Mesenchymal stem cell (in vitro differentiated cells and primary cell): ENCODE measurements at regions not wholly inside any gene's neighbourhood (a gene's known extent, or its start where the extent isn't known, plus 50 kb on each side); places are given as distances from the start of the nearest gene placed in this dataset.
"Not testable (repeated sequence)": the region's sequence is repeated elsewhere in the genome, so short reads cannot be mapped to it uniquely, and the experiment has no call there.

ENCODE experiments used
- DNase-seq: peaks from one replicate; pipeline ENCODE4 v3.0.0-alpha.2; 2013
- H2AFZ ChIP-seq: one replicate; pipeline ENCODE4 v1.6.1; 2013; ENCODE audit warnings: low read depth, mild to moderate bottlenecking, control low read depth, inconsistent platforms, low read length, moderate library complexity
- H2AK5ac ChIP-seq: 2 replicates; pipeline ENCODE4 v1.6.1; 2013; ENCODE audit warnings: low read length, moderate library complexity, mild to moderate bottlenecking, inconsistent platforms; ENCODE audit not compliant: severe bottlenecking
- H2BK120ac ChIP-seq: one replicate; pipeline ENCODE4 v1.6.1; 2013; ENCODE audit warnings: low read depth, mild to moderate bottlenecking, inconsistent platforms, low read length, moderate library complexity
- H2BK12ac ChIP-seq, 2 experiments: one replicate each; pipeline ENCODE4 v1.6.1; 2013; ENCODE audit warnings: inconsistent platforms in 2 of 2, low read length in 2 of 2, mild to moderate bottlenecking in 2 of 2, moderate library complexity in 2 of 2, control low read depth in 1 of 2
- H2BK15ac ChIP-seq: one replicate; pipeline ENCODE4 v1.6.1; 2013; ENCODE audit warnings: mild to moderate bottlenecking, low read depth, inconsistent platforms; ENCODE audit not compliant: poor library complexity, severe bottlenecking
- H2BK5ac ChIP-seq: 2 replicates; pipeline ENCODE4 v1.6.1; 2013; ENCODE audit warnings: low read depth, mild to moderate bottlenecking, low read length, control low read depth, inconsistent platforms; ENCODE audit not compliant: poor library complexity, severe bottlenecking
- H3K14ac ChIP-seq, 2 experiments: one replicate each; pipeline ENCODE4 v1.6.1; 2013; ENCODE audit warnings: inconsistent platforms in 2 of 2, low read length in 2 of 2, control low read depth in 1 of 2, mild to moderate bottlenecking in 1 of 2, moderate library complexity in 1 of 2
- H3K18ac ChIP-seq, 2 experiments: one replicate each; pipeline ENCODE4 v1.6.1; 2013; ENCODE audit warnings: inconsistent platforms in 2 of 2, low read length in 2 of 2, control low read depth in 1 of 2, low read depth in 1 of 2, mild to moderate bottlenecking in 1 of 2
- H3K23ac ChIP-seq, 2 experiments: one replicate each; pipeline ENCODE4 v1.6.1; 2013; ENCODE audit warnings: inconsistent platforms in 2 of 2, low read length in 2 of 2, mild to moderate bottlenecking in 2 of 2, moderate library complexity in 2 of 2, control low read depth in 1 of 2
- H3K27ac ChIP-seq: 2 replicates; pipeline ENCODE4 v1.5.1; 2013; ENCODE audit warnings: mild to moderate bottlenecking, moderate library complexity, low read length, control low read depth, inconsistent platforms; ENCODE audit not compliant: poor library complexity, severe bottlenecking
- H3K27me3 ChIP-seq, 2 experiments: 2 replicates each; pipeline versions ENCODE4 v1.6.1 to v1.7.0; 2013; ENCODE audit warnings: low read length in 2 of 2, mild to moderate bottlenecking in 2 of 2, moderate library complexity in 2 of 2, control low read depth in 1 of 2, inconsistent platforms in 1 of 2; ENCODE audit not compliant: control insufficient read depth in 1 of 2, insufficient read depth in 1 of 2
- H3K36me3 ChIP-seq, 2 experiments: 2 replicates each; pipeline versions ENCODE4 v1.6.1 to v1.7.0; 2013; ENCODE audit warnings: low read length in 2 of 2, control low read depth in 1 of 2, inconsistent platforms in 1 of 2, low read depth in 1 of 2, mild to moderate bottlenecking in 1 of 2; ENCODE audit not compliant: insufficient read depth in 2 of 2, control insufficient read depth in 1 of 2
- H3K4ac ChIP-seq, 2 experiments: one replicate each; pipeline ENCODE4 v1.6.1; 2013; ENCODE audit warnings: inconsistent platforms in 2 of 2, low read length in 2 of 2, mild to moderate bottlenecking in 2 of 2, moderate library complexity in 2 of 2, control low read depth in 1 of 2, low read depth in 1 of 2
- H3K4me1 ChIP-seq: 2 replicates; pipeline ENCODE4 v1.6.1; 2013; ENCODE audit warnings: low read depth, low read length, control low read depth; ENCODE audit not compliant: control insufficient read depth, insufficient read depth
- H3K4me2 ChIP-seq: 2 replicates; pipeline ENCODE4 v1.6.1; 2013; ENCODE audit warnings: low read length, mild to moderate bottlenecking, inconsistent platforms; ENCODE audit not compliant: poor library complexity, severe bottlenecking
- H3K4me3 ChIP-seq, 2 experiments: 2 replicates each; pipeline versions ENCODE4 v1.5.1 to v1.7.0; 2013; ENCODE audit warnings: low read length in 2 of 2, mild to moderate bottlenecking in 2 of 2, control low read depth in 1 of 2, low read depth in 1 of 2; ENCODE audit not compliant: insufficient read depth in 1 of 2
- H3K79me1 ChIP-seq: replicated peaks from 2 replicates; pipeline ENCODE4 v1.6.1; 2013; ENCODE audit warnings: mild to moderate bottlenecking, control low read depth, low read length, inconsistent platforms; ENCODE audit not compliant: poor library complexity, severe bottlenecking
- H3K9ac ChIP-seq: 2 replicates; pipeline ENCODE4 v1.7.0; 2013; ENCODE audit warnings: mild to moderate bottlenecking, low read length, moderate library complexity
- H3K9me3 ChIP-seq: 2 replicates; pipeline ENCODE4 v1.7.0; 2013; ENCODE audit warnings: mild to moderate bottlenecking, low read length; ENCODE audit not compliant: control insufficient read depth
- H4K8ac ChIP-seq: one replicate; pipeline ENCODE4 v1.6.1; 2013; ENCODE audit warnings: inconsistent platforms, mild to moderate bottlenecking, low read length, moderate library complexity
- H4K91ac ChIP-seq: one replicate; pipeline ENCODE4 v1.6.1; 2013; ENCODE audit warnings: mild to moderate bottlenecking, low read length, inconsistent platforms
- WGBS: methylation state at CpG from one replicate; pipeline ENCODE4 v1.1.7; 2013; ENCODE audit warnings: mixed read lengths; 5-methylcytosine and 5-hydroxymethylcytosine counted together

GRCh38 chr10:46098386-46098785 is 52.3 kb upstream of the MSMB start:
- H2BK15ac ChIP-seq: peak overlapping the region; percentile 88
- no peak overlapping the region for H3K23ac ChIP-seq
- peaks cover 6% of the 10 kb centered on the region for H3K4me1 ChIP-seq
- no peak overlapping the region for H3K27ac ChIP-seq
- no peak overlapping the region for H2AFZ ChIP-seq
- DNase-seq: no peak
- H4K8ac ChIP-seq: no peak overlapping the region
- no peak overlapping the region for H3K9ac ChIP-seq
- H3K79me1 ChIP-seq: no peaks in the 10 kb centered on the region
- no peaks in the 10 kb centered on the region for H3K36me3 ChIP-seq
- H3K27me3 ChIP-seq: no peaks in the 10 kb centered on the region
- no peaks in the 10 kb centered on the region for H3K9me3 ChIP-seq
- no peak overlapping the region for H3K14ac ChIP-seq
- H3K18ac ChIP-seq: peak overlapping the region; percentile 22 to 55
- no peak overlapping the region for H2BK5ac ChIP-seq
- peak overlapping the region; percentile 29 to 79 for H2BK12ac ChIP-seq
- H3K4ac ChIP-seq: no peak overlapping the region
- peak overlapping the region; percentile 91 for H4K91ac ChIP-seq
- H3K4me2 ChIP-seq: no peak overlapping the region
- no peak overlapping the region for H3K4me3 ChIP-seq
- peak overlapping the region; percentile 62 for H2BK120ac ChIP-seq
- WGBS: 98% methylated on average over 7 of the region's 7 CpGs
- H2AK5ac ChIP-seq: no peak overlapping the region

GRCh38 chr10:46098925-46099324 is 52.9 kb upstream of the MSMB start:
- Histone ChIP-seq H3K4ac (peak overlapping the region in 1 of 2 experiments; percentile 75), H4K91ac (peak overlapping the region; percentile 68), H2BK12ac (peak overlapping the region; percentile 72 to 77), H3K18ac (peak overlapping the region in 1 of 2 experiments; percentile 70)
- not testable (repeated sequence) for H3K9ac ChIP-seq, H4K8ac ChIP-seq, H3K27ac ChIP-seq, H2BK15ac ChIP-seq, H3K4me1 ChIP-seq, H2BK120ac ChIP-seq, H2AK5ac ChIP-seq, H3K23ac ChIP-seq, H3K14ac ChIP-seq, H3K79me1 ChIP-seq, H3K4me2 ChIP-seq, H3K9me3 ChIP-seq, DNase-seq, H3K4me3 ChIP-seq, H2BK5ac ChIP-seq, H2AFZ ChIP-seq, H3K27me3 ChIP-seq, H3K36me3 ChIP-seq
- 70% methylated on average over 4 of the region's 4 CpGs for WGBS

GRCh38 chr10:46104071-46104585 is 58.1 kb upstream of the MSMB start:
- no peak overlapping the region for H3K4ac ChIP-seq
- no peak overlapping the region for H3K27ac ChIP-seq
- H3K4me2 ChIP-seq: no peak overlapping the region
- no peak overlapping the region for H4K8ac ChIP-seq
- H3K4me3 ChIP-seq: no peak overlapping the region
- no peak overlapping the region for H3K14ac ChIP-seq
- peaks cover 6% of the 10 kb centered on the region for H3K4me1 ChIP-seq
- H2AFZ ChIP-seq: no peak overlapping the region
- peaks cover 21% of the 10 kb centered on the region in 2 experiments for H3K27me3 ChIP-seq
- no peak for DNase-seq
- WGBS: 80% methylated on average over 2 of the region's 4 CpGs
- no peak overlapping the region for H2BK12ac ChIP-seq
- no peak overlapping the region for H3K18ac ChIP-seq
- H4K91ac ChIP-seq: no peak overlapping the region
- no peak overlapping the region for H2BK15ac ChIP-seq
- no peaks in the 10 kb centered on the region for H3K36me3 ChIP-seq
- H3K9me3 ChIP-seq: no peaks in the 10 kb centered on the region
- no peak overlapping the region for H2BK5ac ChIP-seq
- H3K79me1 ChIP-seq: no peaks in the 10 kb centered on the region
- no peak overlapping the region for H3K23ac ChIP-seq
- H2AK5ac ChIP-seq: no peak overlapping the region
- H3K9ac ChIP-seq: no peak overlapping the region
- no peak overlapping the region for H2BK120ac ChIP-seq

- not testable (repeated sequence) for H3K4ac ChIP-seq, H4K91ac ChIP-seq, H3K27ac ChIP-seq, H2BK12ac ChIP-seq, DNase-seq, H3K4me1 ChIP-seq, H2BK15ac ChIP-seq, H2BK5ac ChIP-seq, H3K36me3 ChIP-seq, H3K18ac ChIP-seq, H3K9me3 ChIP-seq, H4K8ac ChIP-seq, H3K9ac ChIP-seq, H2AFZ ChIP-seq, H3K14ac ChIP-seq, H2AK5ac ChIP-seq, H3K23ac ChIP-seq, H3K79me1 ChIP-seq, H3K4me2 ChIP-seq, H3K4me3 ChIP-seq
- peaks cover 21% of the 10 kb centered on the region in 2 experiments for H3K27me3 ChIP-seq
- peak overlapping the region; percentile 19 for H2BK120ac ChIP-seq
- 94% methylated on average over 5 of the region's 9 CpGs for WGBS
Observed at GRCh38 chr10:46105416-46105815, 59.3 kb upstream of the MSMB start.
